ENCODE measurements at regions not wholly inside any gene's neighbourhood (a gene's known extent, or its start where the extent isn't known, plus 50 kb on each side); places are given as distances from the start of the nearest gene placed in this dataset.

DNA sequence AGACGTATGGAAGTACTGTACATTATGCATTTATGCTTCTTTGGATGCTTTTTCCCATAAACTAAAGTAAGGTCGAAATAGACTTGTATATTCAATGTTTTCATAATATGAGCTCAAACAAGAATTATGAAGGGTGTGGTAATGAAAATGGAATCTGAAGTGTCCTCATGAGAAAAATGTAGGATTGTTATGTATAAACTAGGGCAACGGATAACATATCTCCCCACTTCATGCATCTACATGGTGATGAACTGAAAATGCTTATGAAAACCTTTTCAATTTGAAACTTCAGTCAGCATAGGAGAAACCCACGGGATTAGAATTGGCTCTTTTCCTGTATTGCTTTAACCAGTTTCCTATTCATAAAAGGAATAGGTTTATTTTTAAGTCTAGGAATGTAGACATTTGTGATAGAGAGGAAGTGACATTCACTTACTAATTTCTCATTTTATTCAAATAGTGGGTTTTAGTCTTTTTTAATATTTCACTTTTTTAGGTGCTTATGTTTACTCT lies 608.2 kb upstream of the GCFC2 start:
- H3K27me3 ChIP-seq (ENCODE audit: control insufficient read depth, low read length) = no peaks in the 10 kb centered on the region

DNA sequence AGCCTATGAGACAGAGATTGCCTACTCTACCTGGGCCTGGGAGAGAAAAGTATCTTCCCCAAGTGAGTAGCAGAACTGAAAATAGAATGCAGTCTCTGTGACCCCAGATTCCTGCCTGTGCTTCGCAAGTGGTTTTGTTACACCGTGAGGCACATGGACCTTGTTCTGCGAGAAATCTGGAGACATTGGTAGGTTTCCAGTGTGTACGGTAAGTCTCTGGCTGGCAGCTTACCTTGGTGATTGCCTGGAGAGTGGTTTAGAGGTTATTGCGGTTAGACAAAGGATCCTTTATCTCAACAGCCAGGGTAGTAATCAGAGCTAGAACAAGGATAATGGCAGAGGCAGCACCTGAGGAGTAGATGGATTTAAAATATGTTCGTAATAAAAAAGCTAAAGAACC lies 606.0 kb upstream of the GCFC2 start:
- Histone ChIP-seq H3K4me2 (ENCODE audit: low read length) (no peak overlapping the region), H3K9me2 (replicated peaks; ENCODE audit: control insufficient read depth, low read length) (no peaks in the 10 kb centered on the region), H3K36me3 (ENCODE audit: control insufficient read depth, low read length) (no peaks in the 10 kb centered on the region), H4K20me1 (ENCODE audit: control insufficient read depth, insufficient read depth, low read depth, low read length) (no peaks in the 10 kb centered on the region), H3K27ac (ENCODE audit: low read depth, low read length) (no peak overlapping the region), H3K4me3 (ENCODE audit: low read length) (no peak overlapping the region), H3K4me1 (ENCODE audit: control insufficient read depth, low read length) (no peaks in the 10 kb centered on the region), H3K27me3 (ENCODE audit: control insufficient read depth, low read length) (no peaks in the 10 kb centered on the region), H3K79me2 (ENCODE audit: control insufficient read depth, low read length) (no peaks in the 10 kb centered on the region), H3F3A (ENCODE audit: control insufficient read depth, insufficient read depth) (no peaks in the 10 kb centered on the region), H3K9me3 (ENCODE audit: control insufficient read depth, insufficient read depth, low read length) (no peaks in the 10 kb centered on the region)
- TF ChIP-seq, protein P1, sequence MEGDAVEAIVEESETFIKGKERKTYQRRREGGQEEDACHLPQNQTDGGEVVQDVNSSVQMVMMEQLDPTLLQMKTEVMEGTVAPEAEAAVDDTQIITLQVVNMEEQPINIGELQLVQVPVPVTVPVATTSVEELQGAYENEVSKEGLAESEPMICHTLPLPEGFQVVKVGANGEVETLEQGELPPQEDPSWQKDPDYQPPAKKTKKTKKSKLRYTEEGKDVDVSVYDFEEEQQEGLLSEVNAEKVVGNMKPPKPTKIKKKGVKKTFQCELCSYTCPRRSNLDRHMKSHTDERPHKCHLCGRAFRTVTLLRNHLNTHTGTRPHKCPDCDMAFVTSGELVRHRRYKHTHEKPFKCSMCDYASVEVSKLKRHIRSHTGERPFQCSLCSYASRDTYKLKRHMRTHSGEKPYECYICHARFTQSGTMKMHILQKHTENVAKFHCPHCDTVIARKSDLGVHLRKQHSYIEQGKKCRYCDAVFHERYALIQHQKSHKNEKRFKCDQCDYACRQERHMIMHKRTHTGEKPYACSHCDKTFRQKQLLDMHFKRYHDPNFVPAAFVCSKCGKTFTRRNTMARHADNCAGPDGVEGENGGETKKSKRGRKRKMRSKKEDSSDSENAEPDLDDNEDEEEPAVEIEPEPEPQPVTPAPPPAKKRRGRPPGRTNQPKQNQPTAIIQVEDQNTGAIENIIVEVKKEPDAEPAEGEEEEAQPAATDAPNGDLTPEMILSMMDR (IDR thresholded peaks at IDR 0.05; ENCODE audit: low read depth, low read length, poor library complexity, severe bottlenecking) = no peak
- TF ChIP-seq EZH2phosphoT487 (IDR thresholded peaks at IDR 0.05; ENCODE audit: borderline replicate concordance, low read length) = no peak

More for the DNA sequence above, 608.2 kb upstream of the GCFC2 start:
- Histone ChIP-seq H3K9me3 (ENCODE audit: control insufficient read depth, insufficient read depth, low read length) (no peaks in the 10 kb centered on the region), H3K36me3 (ENCODE audit: control insufficient read depth, low read length) (no peaks in the 10 kb centered on the region), H3K4me1 (ENCODE audit: control insufficient read depth, low read length) (no peaks in the 10 kb centered on the region), H3K9me2 (replicated peaks; ENCODE audit: control insufficient read depth, low read length) (no peaks in the 10 kb centered on the region), H3K4me2 (ENCODE audit: low read length) (no peak overlapping the region), H3F3A (ENCODE audit: control insufficient read depth, insufficient read depth) (no peaks in the 10 kb centered on the region), H3K79me2 (ENCODE audit: control insufficient read depth, low read length) (no peaks in the 10 kb centered on the region), H3K27ac (ENCODE audit: low read depth, low read length) (no peak overlapping the region), H4K20me1 (ENCODE audit: control insufficient read depth, insufficient read depth, low read depth, low read length) (no peaks in the 10 kb centered on the region), H3K4me3 (ENCODE audit: low read length) (no peak overlapping the region)
- no peak for TF ChIP-seq EZH2phosphoT487 (IDR thresholded peaks at IDR 0.05; ENCODE audit: borderline replicate concordance, low read length)
- TF ChIP-seq, protein P1 (IDR thresholded peaks at IDR 0.05; ENCODE audit: low read depth, low read length, poor library complexity, severe bottlenecking) = no peak

DNA sequence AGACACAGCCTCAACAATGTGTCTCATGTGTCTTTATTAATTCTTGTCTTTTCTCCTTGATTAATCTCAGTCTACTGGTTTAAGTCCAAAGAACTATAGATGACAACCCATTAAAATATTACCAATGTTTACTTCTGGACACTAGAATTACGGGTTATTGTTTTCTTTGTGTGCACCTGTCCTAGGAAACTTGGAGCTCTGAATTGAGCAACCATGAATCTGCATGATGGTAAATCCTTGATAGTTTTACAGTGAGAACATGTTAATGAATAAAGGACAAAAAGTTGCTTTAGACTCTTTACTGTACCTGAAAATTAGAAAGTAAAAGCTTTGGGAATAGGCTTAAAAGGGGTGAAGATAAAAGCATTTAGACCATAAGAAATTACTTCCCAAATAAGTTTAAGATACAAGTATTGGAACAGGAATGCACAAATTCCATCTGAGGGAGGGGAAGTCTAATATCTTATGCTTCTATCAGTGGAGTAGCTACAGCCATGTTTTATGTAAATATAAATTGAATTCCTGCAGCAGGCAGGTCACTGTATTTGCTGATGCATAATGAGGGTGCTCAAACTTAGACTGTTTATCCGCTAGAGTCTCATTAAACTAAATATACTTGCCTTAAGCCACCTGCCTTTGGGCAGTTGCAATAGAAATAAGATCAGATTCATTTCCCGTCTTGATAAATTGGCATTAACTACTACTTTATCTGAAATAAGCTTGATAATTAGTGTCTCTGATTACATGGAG lies 603.7 kb upstream of the GCFC2 start:
- TF ChIP-seq, protein P1 (IDR thresholded peaks at IDR 0.05; ENCODE audit: low read depth, low read length, poor library complexity, severe bottlenecking) = no peak
- no peak for TF ChIP-seq EZH2phosphoT487 (IDR thresholded peaks at IDR 0.05; ENCODE audit: borderline replicate concordance, low read length)
- Histone ChIP-seq H3K4me3 (ENCODE audit: low read length) (no peak overlapping the region), H3K4me2 (ENCODE audit: low read length) (no peak overlapping the region), H3F3A (ENCODE audit: control insufficient read depth, insufficient read depth) (no peaks in the 10 kb centered on the region), H3K9me2 (replicated peaks; ENCODE audit: control insufficient read depth, low read length) (no peaks in the 10 kb centered on the region), H4K20me1 (ENCODE audit: control insufficient read depth, insufficient read depth, low read depth, low read length) (no peaks in the 10 kb centered on the region), H3K9me3 (ENCODE audit: control insufficient read depth, insufficient read depth, low read length) (no peaks in the 10 kb centered on the region), H3K79me2 (ENCODE audit: control insufficient read depth, low read length) (no peaks in the 10 kb centered on the region), H3K27ac (ENCODE audit: low read depth, low read length) (no peak overlapping the region), H3K27me3 (ENCODE audit: control insufficient read depth, low read length) (no peaks in the 10 kb centered on the region), H3K4me1 (ENCODE audit: control insufficient read depth, low read length) (no peaks in the 10 kb centered on the region), H3K36me3 (ENCODE audit: control insufficient read depth, low read length) (no peaks in the 10 kb centered on the region)
